Caco-2 (cell line): ENCODE measurements at regions not wholly inside any gene's neighbourhood (a gene's known extent, or its start where the extent isn't known, plus 50 kb on each side); places are given as distances from the start of the nearest gene placed in this dataset.

Source experiments
- BruUV-seq: library from RNA; stranded (reverse); fragments of 400-500 nt; replicated peaks from 2 replicates; lab custom pipeline; 2021; lab: Mats Ljungman, UMichigan
- CTCF ChIA-PET: fragments of 300-600 bp; sonication (Branson Sonifier 250); formaldehyde crosslinking; loops from one replicate; lab custom pipeline; 2022; ENCODE audit warnings: antibody characterized with exemption; lab: Charles Lee
- POLR2A ChIA-PET: fragments of 300-600 bp; sonication (Branson Sonifier 250); formaldehyde crosslinking; loops from one replicate; lab custom pipeline; 2022; ENCODE audit warnings: antibody characterized with exemption; lab: Charles Lee
- DNase-seq, 2 experiments: peaks; one replicate each; pipeline versions ENCODE4 v3.0.0 to v3.0.0-alpha.2; 2020 to 2022
- H3K27me3 ChIP-seq: replicated peaks from 2 replicates; pipeline ENCODE4 v1.6.0; 2011; ENCODE audit warnings: low read length; ENCODE audit not compliant: control insufficient read depth, insufficient read depth
- H3K36me3 ChIP-seq: 2 replicates; pipeline ENCODE4 v1.5.1; 2011; ENCODE audit warnings: low read length; ENCODE audit not compliant: control insufficient read depth, insufficient read depth
- H3K4me1 ChIP-seq: fragments of 250-450 bp; sonication (Bioruptor Pico); 2 replicates; pipeline ENCODE4 v1.5.1; 2020; ENCODE audit warnings: mild to moderate bottlenecking
- H3K4me3 ChIP-seq: 2 replicates; pipeline ENCODE4 v1.5.1; 2011; ENCODE audit warnings: low read depth, mild to moderate bottlenecking, control low read depth, low read length
- H3K9me3 ChIP-seq: fragments of 250-450 bp; sonication (Bioruptor Pico); 2 replicates; pipeline ENCODE4 v1.5.1; 2020; ENCODE audit warnings: mild to moderate bottlenecking, moderate library complexity
- H3K27ac Mint-ChIP-seq: one replicate; pipeline ENCODE4 v1.8.0; 2022; ENCODE audit warnings: mixed read lengths; ENCODE audit not compliant: unreplicated experiment
- H3K27me3 Mint-ChIP-seq: one replicate; pipeline ENCODE4 v1.8.0; 2022; ENCODE audit warnings: mixed read lengths; ENCODE audit not compliant: insufficient read depth, unreplicated experiment
- H3K36me3 Mint-ChIP-seq: one replicate; pipeline ENCODE4 v1.8.0; 2022; ENCODE audit warnings: mild to moderate bottlenecking, mixed read lengths; ENCODE audit not compliant: insufficient read depth, unreplicated experiment
- H3K4me1 Mint-ChIP-seq: one replicate; pipeline ENCODE4 v1.8.0; 2022; ENCODE audit warnings: low read depth, mixed read lengths; ENCODE audit not compliant: unreplicated experiment
- H3K4me3 Mint-ChIP-seq: one replicate; pipeline ENCODE4 v1.8.0; 2022; ENCODE audit warnings: mild to moderate bottlenecking, moderate library complexity, mixed read lengths; ENCODE audit not compliant: unreplicated experiment
- H3K9me3 Mint-ChIP-seq: one replicate; pipeline ENCODE4 v1.8.0; 2022; ENCODE audit warnings: mixed read lengths; ENCODE audit not compliant: unreplicated experiment
- intact Hi-C: fragments of 100-400 bp; cut with micrococcal nuclease; formaldehyde crosslinking; loops from one replicate; pipeline ENCODE4 v1.10.0; 2022; ENCODE audit not compliant: unreplicated experiment
- TF ChIP-seq, protein P1 (sequence below), 2 experiments: fragments of 200-600 bp in 1 of 2; IDR thresholded peaks; 1 replicate in 1 of 2; 2 replicates in 1 of 2; pipeline versions ENCODE4 v1.5.1 to v1.8.0; 2011 to 2022; ENCODE audit warnings: antibody characterized with exemption in 1 of 2, control low read depth in 1 of 2, inconsistent platforms in 1 of 2, low read depth in 1 of 2, low read length in 1 of 2, mild to moderate bottlenecking in 1 of 2, moderate library complexity in 1 of 2; ENCODE audit not compliant: insufficient read depth in 1 of 2, severe bottlenecking in 1 of 2, unreplicated experiment in 1 of 2

DNA sequence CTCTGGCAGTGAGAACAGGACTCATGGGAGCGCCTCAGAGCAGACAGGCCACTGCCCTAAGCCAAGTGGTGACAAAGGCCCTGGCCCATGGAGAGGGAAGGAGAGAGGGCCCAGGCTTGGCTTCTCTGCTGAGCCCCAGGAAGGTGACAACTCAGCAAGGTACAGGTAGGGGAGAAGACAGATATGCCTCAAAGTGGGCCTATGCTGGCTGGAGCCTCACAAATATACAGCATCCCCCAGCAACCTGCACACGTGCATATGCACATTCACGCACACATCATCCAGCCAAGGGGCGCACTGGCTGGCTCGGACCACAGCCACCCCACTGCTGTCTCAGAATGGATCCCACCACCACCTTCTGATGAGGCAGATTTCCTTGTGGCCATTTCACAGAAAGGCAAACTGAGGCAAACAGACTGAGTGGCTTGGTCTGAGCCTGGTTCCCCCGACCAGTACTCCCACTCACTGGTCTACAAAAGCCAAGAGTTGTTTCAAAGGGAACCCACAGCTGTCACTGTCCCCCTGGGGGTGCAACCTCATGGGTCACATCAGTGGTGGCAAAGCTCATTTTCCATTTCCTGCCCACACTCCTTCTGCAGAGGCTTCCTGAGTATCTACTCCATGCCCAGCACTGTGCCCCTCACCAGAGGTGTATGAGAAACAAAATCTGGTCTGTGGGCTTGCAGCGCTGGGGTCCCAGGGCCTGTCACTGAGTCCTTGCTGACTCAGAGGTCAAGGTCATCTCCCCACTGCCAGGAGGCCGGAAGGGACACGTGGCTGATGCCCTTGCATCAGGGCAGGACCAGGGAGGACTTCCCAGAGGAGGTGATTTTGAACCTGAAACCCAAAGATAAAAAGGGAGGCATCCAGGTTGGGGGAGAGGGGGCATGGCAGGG lies 67.3 kb upstream of the PRR5 start:
- H3K9me3 ChIP-seq = no peaks in the 10 kb centered on the region
- no peak for DNase-seq
- ChIA-PET POLR2A (interaction anchor here (0.5 kb wide), 1 partner anchor 712 kb away, joined by 3 read pairs; no protein-coding TSS in a partner anchor), CTCF (no interaction called here)
- H3K36me3 ChIP-seq = no peaks in the 10 kb centered on the region
- TF ChIP-seq, protein P1, sequence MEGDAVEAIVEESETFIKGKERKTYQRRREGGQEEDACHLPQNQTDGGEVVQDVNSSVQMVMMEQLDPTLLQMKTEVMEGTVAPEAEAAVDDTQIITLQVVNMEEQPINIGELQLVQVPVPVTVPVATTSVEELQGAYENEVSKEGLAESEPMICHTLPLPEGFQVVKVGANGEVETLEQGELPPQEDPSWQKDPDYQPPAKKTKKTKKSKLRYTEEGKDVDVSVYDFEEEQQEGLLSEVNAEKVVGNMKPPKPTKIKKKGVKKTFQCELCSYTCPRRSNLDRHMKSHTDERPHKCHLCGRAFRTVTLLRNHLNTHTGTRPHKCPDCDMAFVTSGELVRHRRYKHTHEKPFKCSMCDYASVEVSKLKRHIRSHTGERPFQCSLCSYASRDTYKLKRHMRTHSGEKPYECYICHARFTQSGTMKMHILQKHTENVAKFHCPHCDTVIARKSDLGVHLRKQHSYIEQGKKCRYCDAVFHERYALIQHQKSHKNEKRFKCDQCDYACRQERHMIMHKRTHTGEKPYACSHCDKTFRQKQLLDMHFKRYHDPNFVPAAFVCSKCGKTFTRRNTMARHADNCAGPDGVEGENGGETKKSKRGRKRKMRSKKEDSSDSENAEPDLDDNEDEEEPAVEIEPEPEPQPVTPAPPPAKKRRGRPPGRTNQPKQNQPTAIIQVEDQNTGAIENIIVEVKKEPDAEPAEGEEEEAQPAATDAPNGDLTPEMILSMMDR (IDR thresholded peaks at IDR 0.05; ENCODE audit: insufficient read depth in 1 of 2, low read depth in 1 of 2, low read length in 1 of 2, severe bottlenecking in 1 of 2, unreplicated experiment in 1 of 2) = no peak
- no peak overlapping the region for H3K4me3 ChIP-seq
- Mint-ChIP-seq H3K9me3 (peaks cover 17% of the 10 kb centered on the region), H3K36me3 (no peaks in the 10 kb centered on the region), H3K4me3 (no peak overlapping the region), H3K27ac (no peak overlapping the region), H3K4me1 (no peaks in the 10 kb centered on the region), H3K27me3 (peaks cover 7% of the 10 kb centered on the region)
- H3K27me3 ChIP-seq = no peaks in the 10 kb centered on the region
- intact Hi-C loops = no loop called here
- BruUV-seq = no TSS peak
- H3K4me1 ChIP-seq = no peaks in the 10 kb centered on the region

- DNase-seq = no peak
- Mint-ChIP-seq H3K27ac (no peak overlapping the region), H3K9me3 (peaks cover 17% of the 10 kb centered on the region), H3K4me1 (no peaks in the 10 kb centered on the region), H3K27me3 (peaks cover 11% of the 10 kb centered on the region), H3K36me3 (no peaks in the 10 kb centered on the region), H3K4me3 (no peak overlapping the region)
- Histone ChIP-seq H3K27me3 (no peaks in the 10 kb centered on the region), H3K9me3 (no peaks in the 10 kb centered on the region), H3K36me3 (no peaks in the 10 kb centered on the region), H3K4me1 (no peaks in the 10 kb centered on the region), H3K4me3 (no peak overlapping the region)
- CTCF ChIA-PET = no interaction called here
- BruUV-seq = no TSS peak
- POLR2A ChIA-PET = no interaction called here
- intact Hi-C loops = no loop called here
- TF ChIP-seq, protein P1 (IDR thresholded peaks at IDR 0.05; ENCODE audit: insufficient read depth in 1 of 2, low read depth in 1 of 2, low read length in 1 of 2, severe bottlenecking in 1 of 2, unreplicated experiment in 1 of 2) = no peak
Observed at GRCh38 chr22:44633647-44634046, 68.4 kb upstream of the PRR5 start.

DNA sequence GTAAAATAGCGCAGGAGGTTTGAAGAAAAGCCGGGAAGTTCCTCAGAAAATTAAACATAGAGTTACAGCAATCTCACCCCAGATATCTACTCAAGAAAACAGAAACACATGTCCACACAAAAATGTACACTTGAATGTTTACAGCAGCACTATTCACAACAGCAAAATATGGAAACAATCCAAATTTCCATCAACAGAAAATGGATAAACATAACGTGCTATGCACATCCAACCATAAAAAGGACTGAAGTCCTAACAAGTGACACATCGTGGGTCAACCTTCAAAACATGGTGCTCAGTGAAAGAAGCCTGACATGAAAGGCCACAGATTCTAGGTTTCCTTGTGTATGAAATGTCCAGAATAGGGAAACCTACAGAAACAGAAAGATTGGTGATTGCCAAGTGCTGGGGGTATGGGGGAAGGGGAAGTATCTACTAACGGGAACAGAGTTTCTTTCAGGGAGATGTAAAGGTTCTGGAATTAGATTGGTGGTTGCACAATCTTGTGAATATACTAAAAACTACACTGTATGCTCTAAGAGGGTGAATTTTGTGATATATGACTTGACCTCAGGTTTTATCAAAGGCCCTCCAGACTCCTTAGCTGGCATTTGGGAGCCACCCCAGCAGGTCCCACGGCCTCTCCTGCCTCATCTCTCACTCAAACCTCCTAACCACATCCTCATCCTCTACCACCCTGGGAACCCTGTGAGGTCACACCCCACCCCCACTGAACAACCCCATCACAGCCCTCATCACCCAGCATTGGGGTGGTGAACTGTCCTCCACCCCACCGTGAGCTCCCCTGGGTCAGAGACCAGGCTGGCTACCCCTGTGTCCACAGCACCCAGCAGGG lies 69.2 kb upstream of the PRR5 start:
- Mint-ChIP-seq H3K27ac (no peak overlapping the region), H3K27me3 (peaks cover 11% of the 10 kb centered on the region), H3K4me1 (no peaks in the 10 kb centered on the region), H3K9me3 (peaks cover 17% of the 10 kb centered on the region), H3K36me3 (no peaks in the 10 kb centered on the region), H3K4me3 (no peak overlapping the region)
- H3K4me1 ChIP-seq = no peaks in the 10 kb centered on the region
- no TSS peak for BruUV-seq
- ChIA-PET POLR2A (no interaction called here), CTCF (no interaction called here)
- H3K36me3 ChIP-seq = no peaks in the 10 kb centered on the region
- intact Hi-C loops = no loop called here
- no peaks in the 10 kb centered on the region for H3K9me3 ChIP-seq
- no peaks in the 10 kb centered on the region for H3K27me3 ChIP-seq
- no peak overlapping the region for H3K4me3 ChIP-seq
- no peak for DNase-seq
- TF ChIP-seq, protein P1 (IDR thresholded peaks at IDR 0.05; ENCODE audit: insufficient read depth in 1 of 2, low read depth in 1 of 2, low read length in 1 of 2, severe bottlenecking in 1 of 2, unreplicated experiment in 1 of 2) = no peak
